Glutamatergic neuron (in vitro differentiated cells): ENCODE measurements at regions not wholly inside any gene's neighbourhood (a gene's known extent, or its start where the extent isn't known, plus 50 kb on each side); places are given as distances from the start of the nearest gene placed in this dataset.
"Not testable (repeated sequence)": the region's sequence is repeated elsewhere in the genome, so short reads cannot be mapped to it uniquely, and the experiment has no call there.

Experiments used
- DNase-seq: peaks from one replicate; pipeline ENCODE4 v3.0.0; 2022
- H3K27ac Mint-ChIP-seq: one replicate; pipeline ENCODE4 v1.8.0; 2020; ENCODE audit warnings: mild to moderate bottlenecking, mixed read lengths, inconsistent platforms; ENCODE audit not compliant: unreplicated experiment
- H3K27me3 Mint-ChIP-seq: one replicate; pipeline ENCODE4 v1.8.0; 2020; ENCODE audit warnings: mild to moderate bottlenecking, moderate library complexity, mixed read lengths, inconsistent platforms; ENCODE audit not compliant: unreplicated experiment
- H3K36me3 Mint-ChIP-seq: one replicate; pipeline ENCODE4 v1.8.0; 2020; ENCODE audit warnings: mild to moderate bottlenecking, mixed read lengths, inconsistent platforms; ENCODE audit not compliant: unreplicated experiment
- H3K4me1 Mint-ChIP-seq: one replicate; pipeline ENCODE4 v1.8.0; 2020; ENCODE audit warnings: mild to moderate bottlenecking, low read depth, mixed read lengths, inconsistent platforms; ENCODE audit not compliant: unreplicated experiment
- H3K4me3 Mint-ChIP-seq: one replicate; pipeline ENCODE4 v1.8.0; 2020; ENCODE audit warnings: mild to moderate bottlenecking, mixed read lengths, inconsistent platforms; ENCODE audit not compliant: unreplicated experiment
- H3K9me3 Mint-ChIP-seq: one replicate; pipeline ENCODE4 v1.8.0; 2020; ENCODE audit warnings: mild to moderate bottlenecking, moderate library complexity, mixed read lengths, inconsistent platforms; ENCODE audit not compliant: unreplicated experiment
- TF ChIP-seq, protein P1 (sequence below): fragments of 200-600 bp; sonication (generic); IDR thresholded peaks from one replicate; pipeline ENCODE4 v1.5.0; 2021; ENCODE audit not compliant: partially characterized antibody, unreplicated experiment

GRCh38 chr2:89231241-89231640 lies 539.8 kb downstream of the RPIA start:
- not testable (repeated sequence) for H3K27ac Mint-ChIP-seq, H3K4me1 Mint-ChIP-seq, H3K27me3 Mint-ChIP-seq, H3K9me3 Mint-ChIP-seq, H3K36me3 Mint-ChIP-seq, DNase-seq, H3K4me3 Mint-ChIP-seq
- TF ChIP-seq, protein P1, sequence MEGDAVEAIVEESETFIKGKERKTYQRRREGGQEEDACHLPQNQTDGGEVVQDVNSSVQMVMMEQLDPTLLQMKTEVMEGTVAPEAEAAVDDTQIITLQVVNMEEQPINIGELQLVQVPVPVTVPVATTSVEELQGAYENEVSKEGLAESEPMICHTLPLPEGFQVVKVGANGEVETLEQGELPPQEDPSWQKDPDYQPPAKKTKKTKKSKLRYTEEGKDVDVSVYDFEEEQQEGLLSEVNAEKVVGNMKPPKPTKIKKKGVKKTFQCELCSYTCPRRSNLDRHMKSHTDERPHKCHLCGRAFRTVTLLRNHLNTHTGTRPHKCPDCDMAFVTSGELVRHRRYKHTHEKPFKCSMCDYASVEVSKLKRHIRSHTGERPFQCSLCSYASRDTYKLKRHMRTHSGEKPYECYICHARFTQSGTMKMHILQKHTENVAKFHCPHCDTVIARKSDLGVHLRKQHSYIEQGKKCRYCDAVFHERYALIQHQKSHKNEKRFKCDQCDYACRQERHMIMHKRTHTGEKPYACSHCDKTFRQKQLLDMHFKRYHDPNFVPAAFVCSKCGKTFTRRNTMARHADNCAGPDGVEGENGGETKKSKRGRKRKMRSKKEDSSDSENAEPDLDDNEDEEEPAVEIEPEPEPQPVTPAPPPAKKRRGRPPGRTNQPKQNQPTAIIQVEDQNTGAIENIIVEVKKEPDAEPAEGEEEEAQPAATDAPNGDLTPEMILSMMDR: peak; percentile 31

GRCh38 chr2:89233931-89234330 lies 542.5 kb downstream of the RPIA start:
- not testable (repeated sequence) for H3K27me3 Mint-ChIP-seq, DNase-seq, H3K4me3 Mint-ChIP-seq, H3K9me3 Mint-ChIP-seq, H3K36me3 Mint-ChIP-seq, H3K27ac Mint-ChIP-seq, H3K4me1 Mint-ChIP-seq

GRCh38 chr2:89234818-89235466 lies 543.5 kb downstream of the RPIA start:
- H3K36me3 Mint-ChIP-seq, H3K27me3 Mint-ChIP-seq, H3K9me3 Mint-ChIP-seq, H3K4me1 Mint-ChIP-seq, DNase-seq, H3K4me3 Mint-ChIP-seq, H3K27ac Mint-ChIP-seq: not testable (repeated sequence)

- not testable (repeated sequence) for H3K4me3 Mint-ChIP-seq, H3K9me3 Mint-ChIP-seq, H3K27ac Mint-ChIP-seq, DNase-seq, H3K27me3 Mint-ChIP-seq, H3K4me1 Mint-ChIP-seq, H3K36me3 Mint-ChIP-seq
These were observed 545.5 kb downstream of the RPIA start for GRCh38 chr2:89236832-89237450.

DNA sequence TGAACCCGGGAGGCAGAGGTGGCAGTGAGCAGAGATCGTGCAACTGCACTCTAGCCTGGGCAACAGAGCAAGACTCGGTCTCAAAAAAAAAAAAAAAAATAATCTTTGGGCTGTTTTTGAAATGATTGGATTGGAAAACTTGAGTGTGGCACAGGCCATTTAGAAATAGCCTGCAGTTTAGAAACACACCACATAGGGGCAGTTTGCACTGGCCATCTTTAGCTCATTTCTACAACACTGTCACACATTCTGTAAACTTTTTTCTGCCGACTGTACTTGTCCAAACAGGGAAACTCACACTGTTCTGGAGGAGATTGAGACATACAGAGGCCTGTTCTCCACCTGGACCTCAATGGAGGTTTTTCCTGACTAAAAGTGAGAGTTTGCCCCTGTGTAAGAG lies 546.3 kb downstream of the RPIA start:
- not testable (repeated sequence) for H3K27ac Mint-ChIP-seq, DNase-seq, H3K4me3 Mint-ChIP-seq, H3K27me3 Mint-ChIP-seq, H3K9me3 Mint-ChIP-seq, H3K36me3 Mint-ChIP-seq, H3K4me1 Mint-ChIP-seq

DNA sequence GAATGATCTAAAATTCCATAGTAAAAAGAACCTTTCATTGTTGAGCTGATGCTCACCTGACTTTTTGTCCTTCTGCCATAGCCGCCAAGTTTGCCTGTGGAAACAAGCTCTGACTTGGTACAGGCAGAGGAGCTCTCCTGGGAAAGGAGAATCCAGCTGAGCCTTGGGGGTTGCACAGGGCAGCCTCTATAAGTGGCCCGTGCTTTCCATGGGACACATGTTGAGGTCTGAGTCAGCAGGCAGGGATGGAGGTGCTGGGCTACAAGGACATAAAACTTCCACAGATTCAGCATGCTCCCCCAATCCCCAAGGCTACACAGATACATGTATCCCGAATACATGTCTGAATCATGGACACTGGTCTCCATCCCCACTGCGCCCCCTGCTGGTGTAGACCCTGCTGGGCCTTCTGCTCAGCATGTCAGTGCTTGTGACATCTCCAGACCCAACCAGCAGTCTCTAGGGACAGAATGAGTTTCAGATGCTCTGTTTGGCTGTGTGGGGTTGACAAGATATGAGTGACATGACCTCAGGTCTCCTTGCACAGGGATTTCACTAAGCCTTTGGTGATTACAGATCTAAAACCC lies 551.7 kb downstream of the RPIA start:
- H3K36me3 Mint-ChIP-seq, DNase-seq, H3K27ac Mint-ChIP-seq, H3K4me1 Mint-ChIP-seq, H3K9me3 Mint-ChIP-seq, H3K27me3 Mint-ChIP-seq, H3K4me3 Mint-ChIP-seq: not testable (repeated sequence)
- TF ChIP-seq, protein P1: peak; percentile 54

DNA sequence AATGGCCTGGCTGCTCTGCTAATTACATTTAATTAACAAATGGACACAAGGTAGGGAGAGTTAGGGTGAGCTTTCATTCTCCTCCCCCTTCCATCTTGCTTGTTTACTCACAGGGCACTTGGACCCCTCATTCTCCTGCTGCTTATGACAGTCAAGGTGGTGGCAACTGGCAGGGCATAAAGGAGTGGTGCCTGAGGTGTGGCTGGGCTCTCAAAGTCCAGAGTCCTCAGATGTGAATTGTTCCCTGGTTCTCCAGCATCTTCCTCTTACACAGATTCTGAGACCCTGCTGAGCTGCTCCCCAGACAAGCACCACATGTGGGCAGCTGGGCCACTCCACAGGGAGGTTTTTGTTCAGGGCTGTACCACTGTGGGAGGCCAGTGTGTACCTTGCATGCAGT lies 552.9 kb downstream of the RPIA start:
- H3K4me1 Mint-ChIP-seq, H3K27me3 Mint-ChIP-seq, DNase-seq, H3K27ac Mint-ChIP-seq, H3K36me3 Mint-ChIP-seq, H3K9me3 Mint-ChIP-seq, H3K4me3 Mint-ChIP-seq: not testable (repeated sequence)

DNA sequence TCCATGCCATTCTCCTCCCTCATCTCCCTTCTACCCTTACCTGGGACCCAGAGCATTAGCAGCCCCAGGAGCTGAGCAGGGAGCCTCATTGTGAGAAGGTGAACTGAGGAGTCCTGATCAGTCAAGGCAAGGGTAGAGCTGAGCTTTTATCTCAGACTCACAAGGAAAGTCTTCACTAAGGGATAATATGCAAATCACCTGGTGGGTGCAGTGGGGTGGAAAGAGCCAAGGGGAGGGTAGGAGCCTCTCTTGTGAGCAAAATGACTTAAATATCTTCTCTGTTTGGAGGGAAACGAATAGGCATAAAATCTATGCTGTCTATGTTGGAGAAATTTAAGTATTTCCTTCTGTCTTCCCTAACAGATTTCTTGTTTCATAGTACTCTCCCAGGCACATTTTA lies 554.0 kb downstream of the RPIA start:
- not testable (repeated sequence) for H3K27me3 Mint-ChIP-seq, H3K4me3 Mint-ChIP-seq, H3K9me3 Mint-ChIP-seq, H3K4me1 Mint-ChIP-seq, DNase-seq, H3K27ac Mint-ChIP-seq, H3K36me3 Mint-ChIP-seq

GRCh38 chr2:89246027-89246426 lies 554.6 kb downstream of the RPIA start:
- not testable (repeated sequence) for H3K27ac Mint-ChIP-seq

GRCh38 chr2:89246620-89247019 lies 555.1 kb downstream of the RPIA start:
- H3K36me3 Mint-ChIP-seq: not testable (repeated sequence)

More at GRCh38 chr2:89246027-89246426, 554.6 kb downstream of the RPIA start:
- H3K27me3 Mint-ChIP-seq, DNase-seq, H3K4me3 Mint-ChIP-seq, H3K36me3 Mint-ChIP-seq, H3K9me3 Mint-ChIP-seq, H3K4me1 Mint-ChIP-seq: not testable (repeated sequence)

More at GRCh38 chr2:89246620-89247019, 555.1 kb downstream of the RPIA start:
- not testable (repeated sequence) for H3K4me1 Mint-ChIP-seq, H3K27me3 Mint-ChIP-seq, DNase-seq, H3K27ac Mint-ChIP-seq, H3K9me3 Mint-ChIP-seq, H3K4me3 Mint-ChIP-seq
